GM18505 (cell line): ENCODE measurements at regions not wholly inside any gene's neighbourhood (a gene's known extent, or its start where the extent isn't known, plus 50 kb on each side); places are given as distances from the start of the nearest gene placed in this dataset.

Experiments
- ATAC-seq: cut with Tn5 transposase; IDR thresholded peaks from one replicate; pipeline ENCODE4 v1.9.1; 2021; ENCODE audit not compliant: unreplicated experiment
- POLR2A ChIP-seq: IDR thresholded peaks from 4 replicates; pipeline ENCODE4 v1.6.1; 2011; ENCODE audit warnings: borderline replicate concordance; ENCODE audit not compliant: insufficient read depth, insufficient read length; ENCODE audit errors: extremely low read depth

- no peak for TF ChIP-seq POLR2A
- no peak for ATAC-seq
These were observed 666.6 kb downstream of the SLITRK1 start for GRCh38 chr13:83215627-83216026.

- TF ChIP-seq POLR2A, result no peak
- ATAC-seq, result no peak
These were observed 667.8 kb downstream of the SLITRK1 start for GRCh38 chr13:83214452-83214851.

GRCh38 chr13:83211301-83211700 lies 671.0 kb downstream of the SLITRK1 start:
- TF ChIP-seq POLR2A, result no peak
- no peak for ATAC-seq

DNA sequence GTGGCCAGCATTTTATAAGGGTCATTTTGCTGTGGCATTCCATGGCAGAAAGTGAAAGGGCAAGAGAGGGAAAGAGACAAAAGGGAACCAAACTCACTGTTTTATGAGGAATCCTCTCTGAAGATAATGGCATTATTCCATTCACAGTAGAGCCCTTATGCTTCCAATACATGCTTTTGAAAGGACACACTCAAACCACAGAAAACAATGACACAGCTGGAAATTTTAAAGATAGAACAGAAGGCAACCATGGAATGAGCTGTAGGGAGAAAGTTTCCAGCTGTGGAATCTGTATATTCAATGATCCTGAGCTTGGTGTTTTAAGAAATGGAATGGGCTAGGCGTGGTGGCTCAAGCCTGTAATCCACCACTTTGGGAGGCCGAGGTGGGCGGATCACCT lies 677.4 kb downstream of the SLITRK1 start:
- TF ChIP-seq POLR2A, result no peak
- ATAC-seq, result no peak

- TF ChIP-seq POLR2A, result no peak
- ATAC-seq, result no peak
These were observed 680.8 kb downstream of the SLITRK1 start for GRCh38 chr13:83201506-83201905.

DNA sequence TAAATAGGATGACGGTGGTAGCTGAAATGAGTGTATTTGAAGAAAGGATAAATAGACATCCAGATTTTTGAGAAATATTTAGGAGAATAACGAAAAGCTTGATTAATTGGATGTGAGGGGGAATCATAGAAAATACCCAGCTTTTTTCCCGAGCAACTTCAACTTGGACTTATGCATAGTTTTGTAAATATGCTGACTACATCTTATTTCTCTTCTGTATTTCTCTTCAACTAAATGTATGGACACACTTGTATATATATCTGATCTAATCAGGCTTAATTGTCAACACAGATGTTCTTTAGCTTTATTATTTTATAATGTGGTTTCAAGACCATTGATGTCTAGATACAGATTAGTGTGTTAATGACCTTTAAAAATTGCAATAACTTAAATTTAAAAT lies 685.0 kb downstream of the SLITRK1 start:
- no peak for ATAC-seq

GRCh38 chr13:83190020-83190419 lies 692.3 kb downstream of the SLITRK1 start:
- ATAC-seq, result no peak
- TF ChIP-seq POLR2A, result no peak

More for the DNA sequence above, 685.0 kb downstream of the SLITRK1 start:
- TF ChIP-seq POLR2A, result no peak

GRCh38 chr13:83184819-83185218 lies 697.5 kb downstream of the SLITRK1 start:
- no peak for ATAC-seq
- TF ChIP-seq POLR2A, result no peak

DNA sequence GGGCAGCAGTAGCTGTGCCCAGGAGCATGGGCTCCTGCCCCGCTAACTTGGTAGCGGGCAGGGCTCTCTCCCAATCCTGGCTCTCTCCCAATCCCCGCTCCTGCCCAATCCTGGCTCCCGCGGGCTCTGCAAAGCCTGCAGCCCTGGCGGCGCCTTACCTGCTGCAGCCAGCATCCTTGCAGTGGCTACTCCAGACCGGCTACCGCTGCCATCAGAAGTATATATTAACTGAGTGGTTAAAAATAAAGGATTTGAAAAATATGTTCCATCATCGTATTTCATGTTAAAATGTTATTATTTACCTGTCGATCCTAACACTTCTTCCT lies 698.2 kb downstream of the SLITRK1 start:
- no peak for ATAC-seq

GRCh38 chr13:83183439-83184149 lies 698.7 kb downstream of the SLITRK1 start:
- no peak for ATAC-seq
- TF ChIP-seq POLR2A, result no peak

More for the DNA sequence above, 698.2 kb downstream of the SLITRK1 start:
- no peak for TF ChIP-seq POLR2A

- no peak for TF ChIP-seq POLR2A
These were observed 699.4 kb downstream of the SLITRK1 start for GRCh38 chr13:83182845-83183244.

GRCh38 chr13:83178008-83178407 lies 704.3 kb downstream of the SLITRK1 start:
- no peak for ATAC-seq
- no peak for TF ChIP-seq POLR2A

More at GRCh38 chr13:83182845-83183244, 699.4 kb downstream of the SLITRK1 start:
- ATAC-seq, result no peak

DNA sequence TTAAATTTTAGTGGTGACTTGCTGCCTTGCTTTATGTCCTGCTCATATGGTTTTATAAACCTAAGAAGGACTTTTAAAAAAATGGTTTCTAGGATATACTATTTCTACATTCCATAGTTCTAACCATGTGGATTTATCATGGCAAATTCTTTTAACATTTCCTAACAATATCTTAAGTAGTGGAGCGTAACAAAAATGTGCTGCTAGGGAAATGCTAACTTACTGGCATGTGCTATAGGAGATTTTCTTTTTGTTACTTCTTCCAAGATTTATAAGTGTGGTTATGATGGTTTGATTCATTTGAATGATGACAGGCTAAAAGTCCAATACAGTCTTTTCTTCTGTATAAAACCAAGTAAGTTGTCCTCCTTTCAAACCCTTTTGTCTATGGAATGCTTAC lies 713.7 kb downstream of the SLITRK1 start:
- no peak for ATAC-seq
- TF ChIP-seq POLR2A, result no peak

DNA sequence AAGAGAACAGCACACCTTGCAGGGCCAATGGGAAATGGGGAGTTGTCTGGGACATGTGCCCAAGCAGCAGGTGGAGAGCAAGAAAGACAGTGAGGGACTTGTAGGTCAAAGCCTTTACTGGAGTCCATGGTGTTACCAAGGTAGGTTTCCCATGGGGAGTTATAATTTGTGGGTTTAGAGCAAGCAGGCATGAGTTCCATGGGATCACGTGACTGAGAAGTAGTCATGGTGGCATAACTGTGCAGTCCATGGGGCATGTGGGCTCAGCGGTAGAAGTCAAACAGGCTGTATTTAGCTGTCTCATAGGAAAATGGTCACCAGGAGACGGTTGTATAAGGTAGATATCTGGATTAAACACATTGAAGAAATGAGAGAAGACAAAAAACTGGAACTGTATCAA lies 715.1 kb downstream of the SLITRK1 start:
- no peak for TF ChIP-seq POLR2A
- ATAC-seq, result no peak

DNA sequence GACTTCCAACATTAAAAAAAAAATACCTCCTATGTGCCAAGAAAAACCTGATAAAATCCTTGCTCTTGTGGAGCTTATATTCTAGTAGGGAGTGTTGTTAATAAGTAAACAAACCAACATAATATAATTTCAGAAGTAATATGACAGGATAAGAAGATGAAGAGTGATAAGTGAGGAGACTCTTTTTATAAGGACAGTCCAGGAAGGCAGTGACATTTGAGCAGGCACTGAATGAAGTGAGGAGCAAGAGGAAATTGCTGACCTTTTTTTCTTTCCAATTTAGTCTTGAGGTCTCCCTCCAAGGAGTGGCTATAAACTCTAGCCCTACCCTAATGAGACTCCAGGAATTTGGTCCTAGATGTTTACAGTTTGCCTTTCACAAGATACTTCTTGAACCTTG lies 715.7 kb downstream of the SLITRK1 start:
- TF ChIP-seq POLR2A, result no peak
- no peak for ATAC-seq

DNA sequence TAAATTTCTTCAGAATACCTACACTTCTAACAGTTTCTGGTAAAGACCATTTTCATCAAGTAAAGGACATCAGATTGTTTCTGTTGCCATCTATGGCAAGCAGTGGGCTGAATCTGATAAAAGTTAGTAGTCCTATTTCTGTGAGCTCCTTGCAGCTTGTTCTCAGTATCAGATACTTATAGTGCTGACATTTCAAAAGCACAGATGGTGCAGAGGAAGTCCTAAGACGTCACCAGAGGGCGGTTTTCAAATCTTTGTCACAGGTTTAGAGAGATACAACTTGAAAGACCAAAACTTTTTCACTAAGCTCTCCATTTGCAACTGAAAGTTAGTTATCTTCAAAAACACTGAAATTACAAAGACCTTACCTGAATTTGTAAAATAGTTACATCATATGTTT lies 719.8 kb downstream of the SLITRK1 start:
- ATAC-seq, result no peak
- no peak for TF ChIP-seq POLR2A

DNA sequence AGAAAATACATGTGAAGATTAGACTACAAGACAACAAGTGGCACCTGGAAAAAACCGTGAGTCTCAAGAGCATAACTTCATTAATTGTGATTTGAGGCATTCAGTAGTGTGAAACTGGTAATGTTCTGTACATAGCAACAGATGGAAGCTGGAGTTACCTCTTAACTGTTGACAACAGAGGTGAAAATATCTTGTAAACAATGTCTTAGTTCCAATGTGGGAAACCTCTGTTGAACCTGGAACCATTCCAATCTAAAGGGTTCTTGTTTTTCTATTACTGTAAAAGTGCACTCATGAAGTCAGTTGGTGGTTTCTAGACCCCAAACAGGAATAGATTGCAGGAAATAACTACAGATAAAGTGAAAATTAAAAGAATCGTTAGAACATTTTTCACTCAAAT lies 728.4 kb downstream of the SLITRK1 start:
- ATAC-seq, result no peak
- TF ChIP-seq POLR2A, result no peak
